ENCODE measurements at regions not wholly inside any gene's neighbourhood (a gene's known extent, or its start where the extent isn't known, plus 50 kb on each side); places are given as distances from the start of the nearest gene placed in this dataset.
A peak's percentile ranks its signal among the peaks of the same experiment; 100 is the strongest.
"Not testable (repeated sequence)": the region's sequence is repeated elsewhere in the genome, so short reads cannot be mapped to it uniquely, and the experiment has no call there.

- not testable (repeated sequence) for H3K4me3 Mint-ChIP-seq; ATAC-seq (replicated peaks in 1 of 2)
- peaks cover 10 to 11% of the 10 kb centered on the region in 2 donors for H3K9me3 Mint-ChIP-seq
Observed at GRCh38 chr12:115366277-115366676, 682.3 kb upstream of the TBX3 start.

GRCh38 chr12:115365765-115366164, 681.8 kb upstream of the TBX3 start:
- H3K4me3 Mint-ChIP-seq; DNase-seq; H3K27me3 Mint-ChIP-seq (ENCODE audit: low read depth); H3K4me1 Mint-ChIP-seq (ENCODE audit: low read depth); H3K36me3 Mint-ChIP-seq (ENCODE audit: insufficient read depth in 2 of 2); ATAC-seq (replicated peaks in 1 of 2); H3K27ac Mint-ChIP-seq: not testable (repeated sequence)
- H3K9me3 Mint-ChIP-seq: peaks cover 11 to 12% of the 10 kb centered on the region in 2 donors

More at GRCh38 chr12:115366277-115366676, 682.3 kb upstream of the TBX3 start:
- H3K36me3 Mint-ChIP-seq (ENCODE audit: insufficient read depth in 2 of 2); DNase-seq; H3K27me3 Mint-ChIP-seq (ENCODE audit: low read depth); H3K27ac Mint-ChIP-seq; H3K4me1 Mint-ChIP-seq (ENCODE audit: low read depth): not testable (repeated sequence)

GRCh38 chr12:115364921-115365320, 680.9 kb upstream of the TBX3 start:
- no peak overlapping the region for H3K27ac Mint-ChIP-seq
- DNase-seq: no peak

GRCh38 chr12:115362339-115362976, 678.5 kb upstream of the TBX3 start:
- ATAC-seq (replicated peaks in 1 of 2) (no peak), DNase-seq (no peak)
- H3K36me3 Mint-ChIP-seq (ENCODE audit: insufficient read depth in 2 of 2): no peaks in the 10 kb centered on the region
- no peak overlapping the region for H3K27ac Mint-ChIP-seq
- H3K27me3 Mint-ChIP-seq (ENCODE audit: low read depth): no peaks in the 10 kb centered on the region
- H3K4me3 Mint-ChIP-seq: no peak overlapping the region
- H3K4me1 Mint-ChIP-seq (ENCODE audit: low read depth): no peaks in the 10 kb centered on the region
- peaks cover 4 to 7% of the 10 kb centered on the region in 2 donors for H3K9me3 Mint-ChIP-seq

More at GRCh38 chr12:115364921-115365320, 680.9 kb upstream of the TBX3 start:
- Mint-ChIP-seq H3K4me1 (ENCODE audit: low read depth) (no peaks in the 10 kb centered on the region), H3K9me3 (peaks cover 9% of the 10 kb centered on the region in 2 donors), H3K4me3 (no peak overlapping the region), H3K27me3 (ENCODE audit: low read depth) (no peaks in the 10 kb centered on the region), H3K36me3 (ENCODE audit: insufficient read depth in 2 of 2) (peaks cover 0 to 2% of the 10 kb centered on the region in 2 donors)
- ATAC-seq (replicated peaks in 1 of 2): no peak

GRCh38 chr12:115357681-115358080, 673.7 kb upstream of the TBX3 start:
- Mint-ChIP-seq H3K4me1 (ENCODE audit: low read depth) (no peaks in the 10 kb centered on the region), H3K27ac (no peak overlapping the region), H3K27me3 (ENCODE audit: low read depth) (no peaks in the 10 kb centered on the region), H3K4me3 (no peak overlapping the region), H3K36me3 (ENCODE audit: insufficient read depth in 2 of 2) (no peaks in the 10 kb centered on the region), H3K9me3 (peaks cover 7% of the 10 kb centered on the region in 2 donors)
- DNase-seq (no peak), ATAC-seq (replicated peaks in 1 of 2) (no peak)

GRCh38 chr12:115355301-115355700, 671.3 kb upstream of the TBX3 start:
- H3K27ac Mint-ChIP-seq: no peak overlapping the region
- ATAC-seq (replicated peaks in 1 of 2) (no peak), DNase-seq (no peak)
- H3K27me3 Mint-ChIP-seq (ENCODE audit: low read depth): no peaks in the 10 kb centered on the region
- H3K9me3 Mint-ChIP-seq: peaks cover 4 to 7% of the 10 kb centered on the region in 2 donors
- H3K4me3 Mint-ChIP-seq: no peak overlapping the region
- H3K4me1 Mint-ChIP-seq (ENCODE audit: low read depth): no peaks in the 10 kb centered on the region
- no peaks in the 10 kb centered on the region for H3K36me3 Mint-ChIP-seq (ENCODE audit: insufficient read depth in 2 of 2)

GRCh38 chr12:115354007-115354890, 670.3 kb upstream of the TBX3 start:
- Mint-ChIP-seq H3K4me3 (peak overlapping the region; percentile 54 to 57), H3K27ac (no peak overlapping the region)
- DNase-seq: peak; percentile 2 to 34

GRCh38 chr12:115353467-115353866, 669.5 kb upstream of the TBX3 start:
- no peaks in the 10 kb centered on the region for H3K4me1 Mint-ChIP-seq (ENCODE audit: low read depth)
- H3K36me3 Mint-ChIP-seq (ENCODE audit: insufficient read depth in 2 of 2): no peaks in the 10 kb centered on the region
- H3K4me3 Mint-ChIP-seq: no peak overlapping the region
- DNase-seq (no peak), ATAC-seq (replicated peaks in 1 of 2) (no peak)
- peaks cover 4 to 5% of the 10 kb centered on the region in 2 donors for H3K9me3 Mint-ChIP-seq
- H3K27me3 Mint-ChIP-seq (ENCODE audit: low read depth): no peaks in the 10 kb centered on the region
- peak overlapping the region; percentile 83 for H3K27ac Mint-ChIP-seq

More at GRCh38 chr12:115354007-115354890, 670.3 kb upstream of the TBX3 start:
- Mint-ChIP-seq H3K9me3 (peaks cover 4 to 7% of the 10 kb centered on the region in 2 donors), H3K27me3 (ENCODE audit: low read depth) (no peaks in the 10 kb centered on the region), H3K36me3 (ENCODE audit: insufficient read depth in 2 of 2) (no peaks in the 10 kb centered on the region), H3K4me1 (ENCODE audit: low read depth) (no peaks in the 10 kb centered on the region)
- peak; percentile 75 to 92 for ATAC-seq (replicated peaks in 1 of 2)

- no peak overlapping the region for H3K4me3 Mint-ChIP-seq
- H3K4me1 Mint-ChIP-seq (ENCODE audit: low read depth): no peaks in the 10 kb centered on the region
- no peaks in the 10 kb centered on the region for H3K27me3 Mint-ChIP-seq (ENCODE audit: low read depth)
- H3K9me3 Mint-ChIP-seq: peaks cover 4 to 7% of the 10 kb centered on the region in 2 donors
- no peaks in the 10 kb centered on the region for H3K36me3 Mint-ChIP-seq (ENCODE audit: insufficient read depth in 2 of 2)
- H3K27ac Mint-ChIP-seq: no peak overlapping the region
- ATAC-seq (replicated peaks in 1 of 2) (no peak), DNase-seq (no peak)
Observed at GRCh38 chr12:115351514-115352077, 667.6 kb upstream of the TBX3 start.

- ATAC-seq (replicated peaks in 1 of 2): no peak
- no peaks in the 10 kb centered on the region for H3K27me3 Mint-ChIP-seq (ENCODE audit: low read depth)
- H3K36me3 Mint-ChIP-seq (ENCODE audit: insufficient read depth in 2 of 2): no peaks in the 10 kb centered on the region
- no peak overlapping the region for H3K4me3 Mint-ChIP-seq
- peaks cover 2 to 5% of the 10 kb centered on the region in 2 donors for H3K9me3 Mint-ChIP-seq
- no peak overlapping the region for H3K27ac Mint-ChIP-seq
- H3K4me1 Mint-ChIP-seq (ENCODE audit: low read depth): no peaks in the 10 kb centered on the region
- no peak for DNase-seq
Observed at GRCh38 chr12:115349711-115350110, 665.7 kb upstream of the TBX3 start.

- Mint-ChIP-seq H3K4me3 (no peak overlapping the region), H3K9me3 (peaks cover 4 to 5% of the 10 kb centered on the region in 2 donors), H3K4me1 (ENCODE audit: low read depth) (no peaks in the 10 kb centered on the region), H3K36me3 (ENCODE audit: insufficient read depth in 2 of 2) (peaks cover 0 to under 1% of the 10 kb centered on the region in 2 donors), H3K27ac (no peak overlapping the region), H3K27me3 (ENCODE audit: low read depth) (no peaks in the 10 kb centered on the region)
- no peak for DNase-seq
- no peak for ATAC-seq (replicated peaks in 1 of 2)
Observed at GRCh38 chr12:115348301-115348700, 664.3 kb upstream of the TBX3 start.

GRCh38 chr12:115343601-115344000, 659.6 kb upstream of the TBX3 start:
- no peak for ATAC-seq (replicated peaks in 1 of 2)

GRCh38 chr12:115343008-115343407, 659.0 kb upstream of the TBX3 start:
- no peaks in the 10 kb centered on the region for H3K4me1 Mint-ChIP-seq (ENCODE audit: low read depth)

More at GRCh38 chr12:115343601-115344000, 659.6 kb upstream of the TBX3 start:
- no peak overlapping the region for H3K27ac Mint-ChIP-seq
- H3K27me3 Mint-ChIP-seq (ENCODE audit: low read depth): no peaks in the 10 kb centered on the region
- DNase-seq: no peak
- peaks cover 0 to 3% of the 10 kb centered on the region in 2 donors for H3K36me3 Mint-ChIP-seq (ENCODE audit: insufficient read depth in 2 of 2)
- peaks cover 4 to 10% of the 10 kb centered on the region in 2 donors for H3K9me3 Mint-ChIP-seq
- no peak overlapping the region for H3K4me3 Mint-ChIP-seq
- no peaks in the 10 kb centered on the region for H3K4me1 Mint-ChIP-seq (ENCODE audit: low read depth)

More at GRCh38 chr12:115343008-115343407, 659.0 kb upstream of the TBX3 start:
- Mint-ChIP-seq H3K27ac (no peak overlapping the region), H3K9me3 (peaks cover 4 to 10% of the 10 kb centered on the region in 2 donors), H3K4me3 (no peak overlapping the region), H3K36me3 (ENCODE audit: insufficient read depth in 2 of 2) (peaks cover 0 to 3% of the 10 kb centered on the region in 2 donors), H3K27me3 (ENCODE audit: low read depth) (no peaks in the 10 kb centered on the region)
- no peak for DNase-seq
- ATAC-seq (replicated peaks in 1 of 2): no peak
